GM13977 (cell line): ENCODE measurements at regions not wholly inside any gene's neighbourhood (a gene's known extent, or its start where the extent isn't known, plus 50 kb on each side); places are given as distances from the start of the nearest gene placed in this dataset.

Experiments used
- DNase-seq: peaks from one replicate; pipeline ENCODE4 v3.0.0; 2012; ENCODE audit warnings: low spot score
- CTCF ChIP-seq: IDR thresholded peaks from 2 replicates; pipeline ENCODE4 v1.5.1; 2012; ENCODE audit warnings: mild to moderate bottlenecking, control low read depth; ENCODE audit not compliant: insufficient read depth; ENCODE audit errors: extremely low read depth, missing control alignments
- in situ Hi-C: fragments of 300-500 bp; cut with MboI; formaldehyde crosslinking; loops from one replicate; pipeline ENCODE4 v1.12.0; 2022; ENCODE audit warnings: low sequenced_read_pairs, low pct_unique_long_range_greater_than_20kb, mixed read lengths, inconsistent platforms; ENCODE audit not compliant: unreplicated experiment

- no peak for DNase-seq
- TF ChIP-seq CTCF, result no peak
- in situ Hi-C loops, result no loop called here
These were observed 218.1 kb downstream of the NSUN3 start for GRCh38 chr3:94280958-94281357.

GRCh38 chr3:94285872-94286271 lies 223.0 kb downstream of the NSUN3 start:
- no peak for DNase-seq
- TF ChIP-seq CTCF, result peak; percentile 7
- in situ Hi-C loops, result no loop called here

GRCh38 chr3:94291686-94292085 lies 228.8 kb downstream of the NSUN3 start:
- no peak for TF ChIP-seq CTCF
- in situ Hi-C loops, result no loop called here
- no peak for DNase-seq

- in situ Hi-C loops, result no loop called here
- no peak for TF ChIP-seq CTCF
These were observed 229.3 kb downstream of the NSUN3 start for GRCh38 chr3:94292151-94292550.

GRCh38 chr3:94293793-94294195 lies 230.9 kb downstream of the NSUN3 start:
- in situ Hi-C loops, result no loop called here
- no peak for DNase-seq
- no peak for TF ChIP-seq CTCF

More at GRCh38 chr3:94292151-94292550, 229.3 kb downstream of the NSUN3 start:
- no peak for DNase-seq

GRCh38 chr3:94294806-94295205 lies 231.9 kb downstream of the NSUN3 start:
- in situ Hi-C loops, result no loop called here

More at GRCh38 chr3:94294806-94295205, 231.9 kb downstream of the NSUN3 start:
- DNase-seq, result no peak
- TF ChIP-seq CTCF, result no peak
